ENCODE measurements at regions not wholly inside any gene's neighbourhood (a gene's known extent, or its start where the extent isn't known, plus 50 kb on each side); places are given as distances from the start of the nearest gene placed in this dataset.

DNA sequence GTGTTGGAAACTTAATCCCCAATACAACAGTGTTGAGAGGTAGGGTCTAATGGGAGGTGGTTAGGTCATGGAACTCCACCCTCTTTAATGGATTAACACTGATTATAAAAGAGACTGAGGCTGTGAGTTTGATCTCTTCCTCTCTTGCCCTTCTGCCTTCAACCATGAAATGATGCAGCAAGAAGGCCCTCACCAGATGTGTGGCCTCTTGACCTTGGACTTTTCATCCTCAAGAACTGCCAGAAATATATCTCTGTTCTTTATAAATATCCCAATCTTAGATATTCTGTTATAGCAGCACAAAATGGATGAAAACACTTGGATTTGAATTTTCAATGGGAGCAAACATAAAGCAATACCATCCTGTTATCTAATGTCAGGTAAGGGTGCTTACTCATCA lies 67.6 kb downstream of the NMUR2 start:
- ChIA-PET POLR2A (ENCODE audit: low non-redundant PET) (no interaction called here), CTCF (interaction anchor here (0.6 kb wide), 1 partner anchor 195 kb away, joined by 3 read pairs; no protein-coding TSS in a partner anchor)
- H3K27ac ChIP-seq = no peak overlapping the region
- no peak for DNase-seq (ENCODE audit: low spot score)
- no peak for TF ChIP-seq CTCF (conservative IDR thresholded peaks at IDR 0.05; ENCODE audit: low read depth)

DNA sequence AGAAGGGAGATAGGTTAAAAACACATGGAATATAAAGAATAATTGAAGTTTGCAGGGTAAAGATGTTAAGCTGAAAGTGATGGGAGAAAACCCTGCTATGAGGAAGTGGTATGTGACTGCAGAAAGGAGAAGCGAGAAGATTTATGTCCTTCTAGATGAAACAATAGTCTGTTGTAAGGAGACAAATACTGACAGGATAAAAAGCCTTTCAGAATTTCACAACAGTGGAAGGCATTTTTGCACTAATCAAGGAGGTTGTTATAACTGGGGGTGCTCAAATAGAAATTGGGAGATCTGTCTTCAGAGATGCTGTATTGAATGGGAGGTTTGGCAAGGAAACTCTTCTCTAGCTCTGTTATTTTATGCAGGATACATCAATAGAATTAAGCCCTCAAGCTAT lies 69.6 kb downstream of the NMUR2 start:
- no peak for TF ChIP-seq CTCF (conservative IDR thresholded peaks at IDR 0.05; ENCODE audit: low read depth)
- CTCF ChIA-PET = interaction anchor here (2.1 kb wide), 1 partner anchor 14 kb away, joined by 7 read pairs; no protein-coding TSS in a partner anchor
- POLR2A ChIA-PET (ENCODE audit: low non-redundant PET) = no interaction called here
- no peak for DNase-seq (ENCODE audit: low spot score)
- no peak overlapping the region for H3K27ac ChIP-seq

DNA sequence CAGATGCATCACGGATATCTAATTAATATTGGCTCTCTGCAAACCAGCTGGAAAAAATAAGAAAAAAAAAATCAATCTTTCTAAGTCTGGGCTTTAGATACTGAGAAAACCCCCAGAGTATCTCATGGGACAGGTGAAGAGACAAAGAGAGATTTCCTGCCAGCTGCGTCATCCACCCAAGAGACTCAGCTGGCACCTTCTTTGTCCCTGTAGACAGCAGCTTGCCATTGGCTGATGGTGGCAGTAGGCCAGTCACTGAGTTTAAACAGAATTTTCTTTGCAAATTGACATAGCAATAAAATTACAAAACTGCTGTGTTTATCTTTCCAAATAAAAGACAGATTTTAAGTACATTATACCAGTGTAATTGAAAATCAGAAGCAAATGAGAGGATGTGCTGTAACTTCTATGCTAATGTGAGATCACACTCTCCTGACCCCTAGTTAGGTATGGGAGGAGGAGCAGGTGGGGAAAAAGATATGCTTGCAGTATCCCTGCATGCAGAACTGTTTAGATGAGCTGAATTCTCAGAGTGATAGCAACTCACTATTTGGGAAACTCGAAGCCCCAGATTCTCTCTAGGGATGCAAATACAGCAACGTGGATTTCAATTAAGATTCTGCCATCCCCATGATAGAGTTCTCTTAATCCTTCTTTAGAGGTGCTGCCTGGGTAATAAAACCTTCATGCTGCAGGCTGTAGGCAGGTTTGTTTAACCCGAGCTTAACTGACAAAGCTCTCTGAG lies 72.2 kb downstream of the NMUR2 start:
- no peak for DNase-seq (ENCODE audit: low spot score)
- no peak for TF ChIP-seq CTCF (conservative IDR thresholded peaks at IDR 0.05; ENCODE audit: low read depth)
- no peak overlapping the region for H3K27ac ChIP-seq
- CTCF ChIA-PET = interaction anchor here (0.6 kb wide), 1 partner anchor 18 kb away, joined by 3 read pairs; no protein-coding TSS in a partner anchor
- POLR2A ChIA-PET (ENCODE audit: low non-redundant PET) = no interaction called here

- ChIA-PET POLR2A (ENCODE audit: low non-redundant PET) (no interaction called here), CTCF (interaction anchor here (0.7 kb wide), 1 partner anchor 616 kb away, joined by 5 read pairs; no protein-coding TSS in a partner anchor)
- no peak for TF ChIP-seq CTCF (conservative IDR thresholded peaks at IDR 0.05; ENCODE audit: low read depth)
- no peak overlapping the region for H3K27ac ChIP-seq
- no peak for DNase-seq (ENCODE audit: low spot score)
These were observed 73.4 kb downstream of the NMUR2 start for GRCh38 chr5:152331718-152332117.

GRCh38 chr5:152331006-152331405 lies 74.1 kb downstream of the NMUR2 start:
- ChIA-PET CTCF (no interaction called here), POLR2A (ENCODE audit: low non-redundant PET) (no interaction called here)
- TF ChIP-seq CTCF (conservative IDR thresholded peaks at IDR 0.05; ENCODE audit: low read depth) = no peak
- no peak overlapping the region for H3K27ac ChIP-seq
- no peak for DNase-seq (ENCODE audit: low spot score)

- POLR2A ChIA-PET (ENCODE audit: low non-redundant PET) = no interaction called here
- CTCF ChIA-PET = interaction anchor here (1.0 kb wide), 1 partner anchor 20 kb away, joined by 6 read pairs; no protein-coding TSS in a partner anchor
- no peak for TF ChIP-seq CTCF (conservative IDR thresholded peaks at IDR 0.05; ENCODE audit: low read depth)
- DNase-seq (ENCODE audit: low spot score) = no peak
- H3K27ac ChIP-seq = no peak overlapping the region
These were observed 75.3 kb downstream of the NMUR2 start for GRCh38 chr5:152329761-152330283.
